ENCODE measurements at regions not wholly inside any gene's neighbourhood (a gene's known extent, or its start where the extent isn't known, plus 50 kb on each side); places are given as distances from the start of the nearest gene placed in this dataset.

- TF ChIP-seq CTCF (IDR thresholded peaks at IDR 0.05; ENCODE audit: borderline replicate concordance, extremely low read depth, low read length, poor library complexity, severe bottlenecking) (no peak), EZH2 (IDR thresholded peaks at IDR 0.05; ENCODE audit: borderline replicate concordance, low read depth, low read length, severe bottlenecking) (no peak)
Measured at GRCh38 chr3:104178680-104179079, 1188.0 kb upstream of the ALCAM start.
